CD4-positive, alpha-beta memory T cell (primary cell): ENCODE measurements at regions not wholly inside any gene's neighbourhood (a gene's known extent, or its start where the extent isn't known, plus 50 kb on each side); places are given as distances from the start of the nearest gene placed in this dataset.

Source experiments
- CTCF ChIA-PET: fragments of 350-600 bp; sonication (Branson Sonifier 250); formaldehyde crosslinking; loops from one replicate; lab custom pipeline; 2021; ENCODE audit warnings: inconsistent platforms; ENCODE audit not compliant: partially characterized antibody; lab: Charles Lee
- POLR2A ChIA-PET: fragments of 350-600 bp; sonication (Branson Sonifier 250); formaldehyde crosslinking; loops from one replicate; lab custom pipeline; 2021; ENCODE audit not compliant: partially characterized antibody; lab: Charles Lee
- DNase-seq, 5 donors: peaks; one replicate each; pipeline versions ENCODE4 v3.0.0 to v3.0.0-alpha.2; 2020 to 2022; ENCODE audit warnings: mixed read lengths in 1 of 5
- H3K27ac ChIP-seq: one replicate; pipeline ENCODE4 v1.7.0; 2013; ENCODE audit warnings: low read depth, low read length
- H3K27me3 ChIP-seq: 2 replicates; pipeline ENCODE4 v1.7.0; 2013; ENCODE audit warnings: mild to moderate bottlenecking, low read length, moderate library complexity; ENCODE audit not compliant: insufficient read depth
- H3K36me3 ChIP-seq: 2 replicates; pipeline ENCODE4 v1.7.0; 2013; ENCODE audit warnings: mild to moderate bottlenecking, low read length, moderate library complexity; ENCODE audit not compliant: insufficient read depth
- H3K4me1 ChIP-seq: 2 replicates; pipeline ENCODE4 v1.7.0; 2013; ENCODE audit warnings: mild to moderate bottlenecking, low read length, moderate library complexity; ENCODE audit not compliant: insufficient read depth
- H3K4me3 ChIP-seq, 2 donors: one replicate each; pipeline ENCODE4 v1.7.0; 2013; ENCODE audit warnings: low read length in 2 of 2, mild to moderate bottlenecking in 1 of 2
- H3K9me3 ChIP-seq, 2 donors: one replicate each; pipeline ENCODE4 v1.7.0; 2013; ENCODE audit warnings: low read length in 2 of 2, control low read depth in 1 of 2; ENCODE audit not compliant: control insufficient read depth in 1 of 2
- H3K27ac Mint-ChIP-seq, 7 donors: one replicate each; pipeline ENCODE4 v1.8.0; 2020 to 2021; ENCODE audit warnings: mixed read lengths in 7 of 7, mild to moderate bottlenecking in 6 of 7, inconsistent platforms in 3 of 7, moderate library complexity in 3 of 7
- H3K27me3 Mint-ChIP-seq, 2 donors: one replicate each; pipeline ENCODE4 v1.8.0; 2020 to 2021; ENCODE audit warnings: mixed read lengths in 2 of 2
- H3K36me3 Mint-ChIP-seq, 2 donors: one replicate each; pipeline ENCODE4 v1.8.0; 2020 to 2021; ENCODE audit warnings: mixed read lengths in 2 of 2, inconsistent platforms in 1 of 2, mild to moderate bottlenecking in 1 of 2
- H3K4me1 Mint-ChIP-seq, 4 donors: one replicate each; pipeline ENCODE4 v1.8.0; 2020 to 2021; ENCODE audit warnings: mixed read lengths in 4 of 4, mild to moderate bottlenecking in 1 of 4
- H3K4me3 Mint-ChIP-seq, 8 donors: one replicate each; pipeline ENCODE4 v1.8.0; 2020 to 2021; ENCODE audit warnings: mixed read lengths in 8 of 8, mild to moderate bottlenecking in 7 of 8, moderate library complexity in 6 of 8, inconsistent platforms in 3 of 8
- H3K9me3 Mint-ChIP-seq, 8 donors: one replicate each; pipeline ENCODE4 v1.8.0; 2020 to 2021; ENCODE audit warnings: mixed read lengths in 8 of 8, mild to moderate bottlenecking in 5 of 8, inconsistent platforms in 3 of 8, moderate library complexity in 1 of 8
- intact Hi-C: fragments of 100-400 bp; cut with micrococcal nuclease; formaldehyde crosslinking; loops from one replicate; pipeline ENCODE4 v1.15.1; 2023

GRCh38 chr20:60641879-60642447 lies 610.1 kb upstream of the CDH4 start:
- Histone ChIP-seq H3K27ac (no peak overlapping the region), H3K4me1 (no peaks in the 10 kb centered on the region), H3K36me3 (no peaks in the 10 kb centered on the region), H3K4me3 (no peak overlapping the region), H3K9me3 (no peaks in the 10 kb centered on the region), H3K27me3 (no peaks in the 10 kb centered on the region)
- H3K4me1 Mint-ChIP-seq: no peaks in the 10 kb centered on the region
- peaks cover 0 to 4% (median under 1%) of the 10 kb centered on the region in 8 donors for H3K9me3 Mint-ChIP-seq
- no peak overlapping the region for H3K27ac Mint-ChIP-seq
- H3K36me3 Mint-ChIP-seq: no peaks in the 10 kb centered on the region
- H3K27me3 Mint-ChIP-seq: no peaks in the 10 kb centered on the region
- no peak overlapping the region for H3K4me3 Mint-ChIP-seq
- POLR2A ChIA-PET: no interaction called here
- intact Hi-C loops: no loop called here
- CTCF ChIA-PET: no interaction called here
- no peak for DNase-seq

GRCh38 chr20:60642541-60642940 lies 609.5 kb upstream of the CDH4 start:
- CTCF ChIA-PET: no interaction called here
- no peak overlapping the region for H3K4me3 ChIP-seq
- no peak overlapping the region for H3K27ac ChIP-seq
- no peaks in the 10 kb centered on the region for H3K36me3 ChIP-seq
- Mint-ChIP-seq H3K4me3 (no peak overlapping the region), H3K9me3 (peaks cover 0 to 4% (median under 1%) of the 10 kb centered on the region in 8 donors), H3K4me1 (no peaks in the 10 kb centered on the region), H3K27me3 (no peaks in the 10 kb centered on the region), H3K27ac (no peak overlapping the region), H3K36me3 (peaks cover 0 to 2% of the 10 kb centered on the region in 2 donors)
- no peaks in the 10 kb centered on the region for H3K27me3 ChIP-seq
- intact Hi-C loops: no loop called here
- no peak for DNase-seq
- H3K9me3 ChIP-seq: no peaks in the 10 kb centered on the region
- no peaks in the 10 kb centered on the region for H3K4me1 ChIP-seq
- POLR2A ChIA-PET: no interaction called here

- peaks cover 0 to 3% of the 10 kb centered on the region in 2 donors for H3K36me3 Mint-ChIP-seq
- H3K9me3 Mint-ChIP-seq: peaks cover 0 to 9% (median 4%) of the 10 kb centered on the region in 8 donors
- Histone ChIP-seq H3K4me1 (no peaks in the 10 kb centered on the region), H3K27ac (no peak overlapping the region), H3K9me3 (no peaks in the 10 kb centered on the region), H3K36me3 (no peaks in the 10 kb centered on the region), H3K27me3 (no peaks in the 10 kb centered on the region), H3K4me3 (no peak overlapping the region)
- ChIA-PET POLR2A (no interaction called here), CTCF (no interaction called here)
- H3K27me3 Mint-ChIP-seq: peaks cover 0 to 2% of the 10 kb centered on the region in 2 donors
- no peaks in the 10 kb centered on the region for H3K4me1 Mint-ChIP-seq
- intact Hi-C loops: no loop called here
- no peak overlapping the region for H3K27ac Mint-ChIP-seq
- DNase-seq: no peak
- H3K4me3 Mint-ChIP-seq: no peak overlapping the region
These were observed 603.5 kb upstream of the CDH4 start for GRCh38 chr20:60648556-60648955.

GRCh38 chr20:60649541-60649940 lies 602.5 kb upstream of the CDH4 start:
- H3K9me3 ChIP-seq: no peaks in the 10 kb centered on the region
- CTCF ChIA-PET: no interaction called here
- POLR2A ChIA-PET: no interaction called here

GRCh38 chr20:60650087-60650486 lies 602.0 kb upstream of the CDH4 start:
- H3K27ac ChIP-seq: no peak overlapping the region
- H3K36me3 Mint-ChIP-seq: peaks cover 0 to 3% of the 10 kb centered on the region in 2 donors
- peaks cover 0 to 16% (median 5%) of the 10 kb centered on the region in 8 donors for H3K9me3 Mint-ChIP-seq
- ChIA-PET CTCF (no interaction called here), POLR2A (no interaction called here)
- H3K4me1 ChIP-seq: no peaks in the 10 kb centered on the region
- H3K9me3 ChIP-seq: no peaks in the 10 kb centered on the region
- no peak overlapping the region for H3K4me3 Mint-ChIP-seq
- no peaks in the 10 kb centered on the region for H3K36me3 ChIP-seq
- no peaks in the 10 kb centered on the region for H3K4me1 Mint-ChIP-seq
- peaks cover 0 to 2% of the 10 kb centered on the region in 2 donors for H3K27me3 Mint-ChIP-seq
- no peak overlapping the region for H3K27ac Mint-ChIP-seq
- no peaks in the 10 kb centered on the region for H3K27me3 ChIP-seq
- DNase-seq: no peak
- H3K4me3 ChIP-seq: no peak overlapping the region
- intact Hi-C loops: no loop called here

More at GRCh38 chr20:60649541-60649940, 602.5 kb upstream of the CDH4 start:
- Mint-ChIP-seq H3K36me3 (peaks cover 0 to 3% of the 10 kb centered on the region in 2 donors), H3K27me3 (peaks cover 0 to 2% of the 10 kb centered on the region in 2 donors), H3K9me3 (peaks cover 0 to 12% (median 5%) of the 10 kb centered on the region in 8 donors), H3K4me3 (no peak overlapping the region), H3K4me1 (no peaks in the 10 kb centered on the region), H3K27ac (no peak overlapping the region)
- H3K27ac ChIP-seq: no peak overlapping the region
- DNase-seq: no peak
- intact Hi-C loops: no loop called here
- H3K4me3 ChIP-seq: no peak overlapping the region
- H3K4me1 ChIP-seq: no peaks in the 10 kb centered on the region
- H3K27me3 ChIP-seq: no peaks in the 10 kb centered on the region
- H3K36me3 ChIP-seq: no peaks in the 10 kb centered on the region

GRCh38 chr20:60652046-60652445 lies 600.0 kb upstream of the CDH4 start:
- Histone ChIP-seq H3K9me3 (no peaks in the 10 kb centered on the region), H3K4me3 (no peak overlapping the region), H3K36me3 (no peaks in the 10 kb centered on the region), H3K27me3 (no peaks in the 10 kb centered on the region), H3K4me1 (no peaks in the 10 kb centered on the region), H3K27ac (no peak overlapping the region)
- peaks cover 0 to 21% (median 7%) of the 10 kb centered on the region in 8 donors for H3K9me3 Mint-ChIP-seq
- H3K36me3 Mint-ChIP-seq: peaks cover 0 to 3% of the 10 kb centered on the region in 2 donors
- intact Hi-C loops: no loop called here
- CTCF ChIA-PET: no interaction called here
- H3K4me1 Mint-ChIP-seq: no peaks in the 10 kb centered on the region
- no peak overlapping the region for H3K4me3 Mint-ChIP-seq
- H3K27me3 Mint-ChIP-seq: peaks cover under 1 to 2% of the 10 kb centered on the region in 2 donors
- POLR2A ChIA-PET: no interaction called here
- no peak for DNase-seq
- peak overlapping the region in 1 of 7 donors; percentile 31 for H3K27ac Mint-ChIP-seq

GRCh38 chr20:60652615-60653014 lies 599.4 kb upstream of the CDH4 start:
- no peaks in the 10 kb centered on the region for H3K4me1 ChIP-seq
- Mint-ChIP-seq H3K4me3 (no peak overlapping the region), H3K9me3 (peaks cover 0 to 21% (median 7%) of the 10 kb centered on the region in 8 donors), H3K27ac (no peak overlapping the region), H3K36me3 (peaks cover 0 to under 1% of the 10 kb centered on the region in 2 donors), H3K4me1 (no peaks in the 10 kb centered on the region), H3K27me3 (peaks cover 2% of the 10 kb centered on the region in 2 donors)
- intact Hi-C loops: no loop called here
- POLR2A ChIA-PET: no interaction called here
- no peak overlapping the region for H3K4me3 ChIP-seq
- no peaks in the 10 kb centered on the region for H3K9me3 ChIP-seq
- no peaks in the 10 kb centered on the region for H3K36me3 ChIP-seq
- DNase-seq: no peak
- no peaks in the 10 kb centered on the region for H3K27me3 ChIP-seq
- H3K27ac ChIP-seq: no peak overlapping the region
- CTCF ChIA-PET: interaction anchor here (1.5 kb wide), 1 partner anchor 21 kb away, joined by 3 read pairs; no protein-coding TSS in a partner anchor
